COLO829 (cell line): ENCODE measurements at regions not wholly inside any gene's neighbourhood (a gene's known extent, or its start where the extent isn't known, plus 50 kb on each side); places are given as distances from the start of the nearest gene placed in this dataset.
"Not testable (repeated sequence)": the region's sequence is repeated elsewhere in the genome, so short reads cannot be mapped to it uniquely, and the experiment has no call there.

ENCODE experiments used
- DNase-seq: peaks from one replicate; pipeline ENCODE4 v3.0.0; 2012; ENCODE audit warnings: low spot score

DNA sequence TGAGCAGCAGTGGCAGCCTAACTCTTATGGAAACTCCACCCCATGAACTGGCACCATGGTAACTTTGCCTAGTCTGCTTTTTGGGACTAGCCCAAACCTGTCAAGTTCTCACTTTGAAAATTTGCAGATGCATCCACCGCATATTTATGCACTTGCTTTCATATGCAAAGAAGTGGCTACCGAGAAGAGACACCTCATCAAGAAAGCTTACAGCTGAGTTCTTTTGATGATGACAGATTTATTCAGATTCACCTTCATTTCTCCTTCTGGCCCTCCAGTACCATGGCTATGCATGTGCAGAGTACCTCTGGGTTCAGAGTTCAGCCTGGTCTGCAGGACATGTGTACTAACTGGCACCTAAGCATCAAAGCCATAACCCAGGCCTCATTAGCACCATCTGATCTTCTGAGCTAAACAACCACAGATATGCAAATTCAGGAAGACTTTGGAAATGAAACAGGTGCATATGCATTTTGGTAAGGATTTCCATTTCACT is 154.3 kb upstream of the TENT5A start:
- DNase-seq = no peak

DNA sequence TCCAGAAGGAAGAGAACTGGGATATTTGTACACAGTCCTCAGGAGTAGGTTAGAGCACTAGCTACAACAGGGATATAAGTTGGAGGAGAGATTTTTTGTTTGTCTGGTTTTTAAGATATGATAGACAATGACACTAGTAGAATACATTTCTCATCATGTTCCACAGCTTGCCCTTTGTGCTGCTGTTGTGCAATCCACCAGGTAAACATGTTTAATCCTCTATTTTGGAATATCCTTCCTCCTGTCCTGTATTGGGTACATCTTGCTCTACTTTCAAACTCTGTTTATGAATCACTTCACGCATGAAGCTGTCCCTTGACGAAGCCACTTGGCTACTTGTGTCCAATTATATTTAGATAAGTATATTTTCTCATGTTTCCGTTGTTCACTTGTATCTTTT is 153.6 kb upstream of the TENT5A start:
- DNase-seq = no peak

DNA sequence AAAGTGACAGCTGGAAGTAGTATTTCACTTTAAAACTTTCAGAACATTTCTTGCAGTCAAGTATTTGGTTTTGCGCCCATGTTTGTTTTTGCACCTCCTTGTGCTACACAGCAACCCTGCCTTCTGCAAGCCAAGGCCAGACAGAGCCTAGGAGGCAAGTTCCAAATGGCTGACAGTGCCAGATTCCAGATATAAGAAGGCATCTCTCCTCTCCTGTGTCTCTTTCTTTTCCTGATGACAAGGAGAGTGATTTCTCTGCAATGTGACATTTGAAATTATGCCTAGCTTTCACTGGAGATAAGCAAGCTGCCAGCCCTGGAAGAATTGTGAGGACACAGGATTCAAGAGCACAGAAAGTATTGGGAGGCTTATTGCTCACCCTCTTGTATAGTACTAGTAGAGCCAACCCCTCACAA is 149.1 kb upstream of the TENT5A start:
- no peak for DNase-seq

DNA sequence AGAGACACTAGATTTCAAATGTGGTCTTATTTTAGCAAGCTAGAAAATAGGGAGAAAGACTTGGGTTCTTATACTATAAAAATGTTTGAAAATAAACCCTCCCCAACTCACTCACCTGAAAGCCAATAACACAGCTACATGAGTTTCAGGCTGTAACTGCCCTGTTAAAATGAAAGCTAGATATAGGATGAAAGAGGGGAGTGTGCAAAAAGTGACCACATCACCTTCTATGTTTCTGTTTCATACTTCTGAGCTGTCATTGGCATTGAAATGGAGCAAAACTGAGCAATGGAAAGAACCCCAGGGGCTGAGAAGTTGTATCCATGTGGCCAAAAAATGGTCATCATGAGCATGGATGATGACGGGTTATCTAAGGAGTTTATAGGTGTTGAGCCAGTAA is 148.1 kb upstream of the TENT5A start:
- no peak for DNase-seq

- DNase-seq = no peak
Observed at GRCh38 chr6:81897793-81898192, 145.3 kb upstream of the TENT5A start.

- no peak for DNase-seq
Observed at GRCh38 chr6:81896525-81897503, 144.3 kb upstream of the TENT5A start.

GRCh38 chr6:81895511-81896185 is 143.2 kb upstream of the TENT5A start:
- peak; percentile 21 for DNase-seq

GRCh38 chr6:81894788-81895271 is 142.3 kb upstream of the TENT5A start:
- peak; percentile 81 for DNase-seq

DNA sequence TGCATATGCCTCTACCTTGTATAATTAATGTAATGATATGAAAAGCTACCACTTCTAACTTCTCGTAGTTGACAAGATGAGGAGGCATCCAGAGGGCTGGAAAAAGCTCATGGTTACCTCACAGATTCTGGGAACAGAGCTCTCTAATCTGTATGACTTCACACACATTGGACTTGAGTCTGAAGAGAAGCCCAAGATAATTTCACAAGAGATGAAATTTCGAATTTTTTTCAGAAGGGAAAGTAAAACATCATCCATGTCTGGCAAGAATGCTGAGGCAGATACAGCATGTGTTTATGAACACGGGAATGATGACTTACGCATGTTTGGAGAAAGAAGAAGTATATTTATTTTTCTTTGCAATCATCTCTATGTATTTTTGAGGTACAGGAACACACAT is 141.8 kb upstream of the TENT5A start:
- no peak for DNase-seq

DNA sequence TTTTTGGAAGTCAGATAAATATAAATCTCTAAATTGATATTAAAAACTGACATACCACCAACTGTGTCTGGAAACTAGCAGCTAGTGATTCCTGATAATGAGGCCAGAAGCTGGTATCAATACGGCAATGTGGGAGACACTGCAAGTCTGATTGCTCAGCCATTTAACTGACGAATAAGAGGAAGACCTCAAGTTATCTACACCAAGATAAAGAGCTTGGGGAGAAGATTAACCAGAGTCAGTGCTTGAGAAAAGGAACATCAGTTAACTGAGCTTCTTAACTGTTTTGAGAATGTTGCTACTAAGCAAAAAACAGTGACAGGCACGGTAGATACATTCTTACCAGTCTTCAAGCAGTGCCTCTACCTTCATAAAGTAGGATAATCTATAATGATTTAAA is 140.4 kb upstream of the TENT5A start:
- no peak for DNase-seq

GRCh38 chr6:81891874-81892273 is 139.4 kb upstream of the TENT5A start:
- no peak for DNase-seq

GRCh38 chr6:81890846-81891245 is 138.4 kb upstream of the TENT5A start:
- DNase-seq = no peak

DNA sequence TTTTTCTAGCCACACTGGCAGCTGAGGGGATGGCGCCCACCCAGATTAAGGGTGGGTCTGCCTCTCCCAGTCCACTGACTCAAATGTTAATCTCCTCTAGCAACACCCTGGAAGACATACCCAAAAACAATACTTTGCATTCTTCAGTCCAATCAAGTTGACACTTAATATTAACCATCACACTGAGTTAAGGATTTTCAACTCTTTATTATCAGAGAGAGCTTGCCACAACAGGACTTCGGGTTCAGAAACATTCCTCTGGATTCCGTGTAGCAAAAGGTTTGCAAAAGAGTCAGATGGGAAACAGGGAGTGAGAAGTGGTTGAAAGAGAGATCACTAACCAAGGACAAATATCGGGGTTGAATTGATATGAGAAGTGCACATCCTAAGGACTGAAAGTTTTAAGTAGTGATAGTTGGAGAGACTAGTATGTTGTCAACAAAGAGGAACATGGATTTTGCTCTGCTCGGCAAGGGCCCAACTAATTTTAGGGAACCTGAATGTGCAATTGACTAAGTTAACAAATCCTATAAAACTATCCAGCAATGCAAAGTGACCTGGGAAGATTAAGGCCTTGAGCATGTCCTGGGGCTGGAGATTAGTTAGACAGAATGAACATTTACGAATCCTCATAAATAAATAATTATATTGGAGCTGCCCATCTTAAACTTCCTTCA is 137.0 kb upstream of the TENT5A start:
- no peak for DNase-seq

DNA sequence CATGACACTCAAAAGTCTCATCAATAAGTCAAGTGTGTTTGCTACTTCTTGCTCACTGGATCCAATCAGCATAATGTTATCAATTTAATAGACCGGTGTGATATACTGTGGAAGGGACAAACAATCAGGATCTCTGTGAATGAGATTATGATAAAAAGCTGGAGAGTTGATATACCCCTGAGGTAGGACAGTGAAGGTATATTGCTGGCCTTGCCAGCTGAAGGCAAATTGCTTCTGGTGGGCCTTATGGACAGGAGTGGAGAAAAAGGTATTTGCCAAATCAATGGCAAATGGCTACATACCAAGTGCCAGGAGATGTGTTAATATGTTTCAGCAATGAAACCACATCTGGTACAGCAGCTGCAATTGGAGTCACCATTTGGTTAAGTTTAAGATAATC is 134.4 kb upstream of the TENT5A start:
- not testable (repeated sequence) for DNase-seq

DNA sequence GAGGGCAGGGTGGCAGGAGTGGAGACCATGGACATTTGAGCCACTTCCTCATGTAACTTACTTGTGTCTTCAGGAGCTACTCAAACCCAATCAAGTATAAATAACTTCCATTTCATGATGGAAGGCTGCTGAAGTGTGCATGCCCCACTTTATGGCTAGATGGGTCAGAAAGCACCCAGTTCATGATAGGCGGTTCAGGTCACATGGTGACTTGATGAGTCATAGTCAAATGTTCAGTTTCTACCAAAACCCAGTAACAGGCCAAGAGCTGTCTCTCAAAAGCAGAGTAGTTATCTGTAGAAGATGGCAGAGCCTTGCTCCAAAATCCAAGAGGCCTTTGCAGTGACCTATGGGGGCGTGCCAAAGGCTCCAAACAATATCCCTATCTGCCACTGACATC is 133.7 kb upstream of the TENT5A start:
- DNase-seq = no peak

DNA sequence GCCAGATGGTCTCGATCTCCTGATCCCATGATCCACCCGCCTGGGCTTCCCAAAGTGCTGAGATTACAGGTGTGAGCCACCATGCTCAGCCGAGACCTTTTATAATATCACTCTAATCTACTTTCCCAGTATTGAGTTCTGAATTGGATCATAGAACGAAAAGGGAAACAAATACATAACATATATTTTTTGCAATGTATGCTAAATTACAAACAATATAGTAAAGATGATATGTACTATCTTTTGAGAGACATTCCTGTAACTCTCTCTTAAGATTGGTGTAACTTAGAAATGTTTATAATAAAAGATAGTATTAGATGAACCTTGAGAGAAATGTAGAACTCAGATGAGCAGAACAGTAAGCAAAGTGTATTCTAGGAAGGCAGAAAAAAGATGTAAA is 129.2 kb upstream of the TENT5A start:
- no peak for DNase-seq

GRCh38 chr6:81878479-81878878 is 126.0 kb upstream of the TENT5A start:
- DNase-seq = no peak

DNA sequence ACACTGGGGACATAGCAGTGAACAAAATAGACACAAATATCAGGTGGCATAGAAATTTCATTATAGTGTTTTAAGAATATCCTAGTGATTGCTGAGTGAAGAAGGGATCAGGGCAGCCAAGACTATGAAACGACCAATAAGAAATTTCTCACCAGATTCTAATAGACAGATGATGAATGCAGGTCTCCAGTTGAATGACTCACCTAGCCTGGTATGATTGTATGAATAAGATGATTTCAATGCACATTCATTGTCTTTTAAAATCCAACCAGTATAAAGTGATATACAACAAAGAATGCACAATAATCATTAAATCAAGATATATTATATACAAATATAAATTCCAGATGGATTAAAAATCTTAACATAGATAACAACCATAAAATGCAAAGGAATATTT is 124.5 kb upstream of the TENT5A start:
- no peak for DNase-seq

- no peak for DNase-seq
Observed at GRCh38 chr6:81875782-81876293, 123.4 kb upstream of the TENT5A start.

DNA sequence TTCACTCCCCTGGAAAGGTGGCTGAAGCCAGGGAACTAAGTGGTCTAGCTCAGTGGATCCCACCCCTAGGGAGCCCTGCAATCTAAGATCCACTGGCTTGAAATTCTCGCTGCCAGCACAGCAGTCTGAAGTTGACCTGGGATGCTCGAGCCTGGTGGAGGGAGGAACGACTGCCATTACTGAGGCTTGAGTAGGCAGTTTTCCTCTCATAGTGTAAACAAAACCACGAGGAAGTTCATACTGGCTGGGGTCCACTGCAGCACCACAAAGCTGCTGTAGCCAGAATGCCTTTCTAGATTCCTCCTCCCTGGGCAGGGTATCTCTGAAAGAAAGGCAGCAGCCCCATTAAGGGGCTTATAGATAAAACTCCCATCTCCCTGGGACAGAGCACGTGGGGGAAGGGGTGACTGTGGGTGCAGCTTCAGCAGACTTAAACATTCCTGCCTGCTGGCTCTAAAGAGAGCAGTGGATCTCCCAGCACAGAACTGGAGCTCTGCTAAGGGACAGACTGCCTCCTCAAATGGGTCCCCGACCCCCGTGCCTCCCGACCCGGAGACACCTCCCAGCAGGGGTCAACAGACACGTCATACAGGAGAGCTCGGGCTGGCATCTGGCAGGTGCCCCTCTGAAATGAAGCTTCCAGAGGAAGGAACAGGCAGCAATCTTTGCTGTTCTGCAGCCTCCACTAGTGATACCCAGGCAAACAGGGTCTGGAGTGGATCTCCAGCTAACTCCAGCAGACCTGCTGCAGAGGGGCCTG is 117.4 kb upstream of the TENT5A start:
- not testable (repeated sequence) for DNase-seq

GRCh38 chr6:81865712-81866111 is 113.2 kb upstream of the TENT5A start:
- DNase-seq = peak; percentile 36
